Heart left ventricle (tissue), 16 donors: ENCODE measurements at regions not wholly inside any gene's neighbourhood (a gene's known extent, or its start where the extent isn't known, plus 50 kb on each side); places are given as distances from the start of the nearest gene placed in this dataset.
"Not testable (repeated sequence)": the region's sequence is repeated elsewhere in the genome, so short reads cannot be mapped to it uniquely, and the experiment has no call there.

Experiments
- ATAC-seq, 4 donors: fragments of 200-7000 bp; cut with Tn5 transposase; one replicate each; pipeline ENCODE4 v1.9.1; 2020 to 2022; ENCODE audit warnings: moderate library complexity in 4 of 4, mild to moderate bottlenecking in 3 of 4, moderate number of reproducible peaks in 1 of 4
- DNase-seq, 5 donors: peaks; one replicate each; pipeline ENCODE4 v3.0.0-alpha.2; 2020
- H3K27ac ChIP-seq, 12 donors: fragments of 200-600 bp; sonication (generic) in 4 of 12; one replicate each; pipeline versions ENCODE4 v1.5.0 to v1.8.0; 2016 to 2022; ENCODE audit warnings: mild to moderate bottlenecking in 2 of 12
- H3K27me3 ChIP-seq, 9 donors: fragments of 200-600 bp; sonication (generic) in 2 of 9; one replicate each; pipeline versions ENCODE4 v1.5.1 to v1.8.0; 2016 to 2022; ENCODE audit warnings: mild to moderate bottlenecking in 3 of 9
- H3K36me3 ChIP-seq, 9 donors: fragments of 200-600 bp; sonication (generic) in 2 of 9; one replicate each; pipeline versions ENCODE4 v1.5.0 to v1.8.0; 2018 to 2022; ENCODE audit warnings: mild to moderate bottlenecking in 2 of 9
- H3K4me1 ChIP-seq, 12 donors: fragments of 200-600 bp; sonication (generic) in 4 of 12; one replicate each; pipeline versions ENCODE4 v1.5.0 to v1.8.0; 2016 to 2022; ENCODE audit warnings: mild to moderate bottlenecking in 3 of 12
- H3K4me3 ChIP-seq, 12 donors: fragments of 200-600 bp; sonication (generic) in 4 of 12; one replicate each; pipeline versions ENCODE4 v1.5.0 to v1.8.0; 2017 to 2022; ENCODE audit warnings: mild to moderate bottlenecking in 9 of 12, moderate library complexity in 4 of 12
- H3K9me3 ChIP-seq, 12 donors: fragments of 200-600 bp; sonication (generic) in 4 of 12; one replicate each; pipeline versions ENCODE4 v1.5.0 to v1.8.0; 2016 to 2022; ENCODE audit warnings: mild to moderate bottlenecking in 1 of 12
- CTCF ChIP-seq, 12 donors: fragments of 200-600 bp; sonication (generic) in 4 of 12; IDR thresholded peaks; one replicate each; pipeline versions ENCODE4 v1.5.0 to v1.8.0; 2018 to 2022; ENCODE audit warnings: antibody characterized with exemption in 12 of 12, mild to moderate bottlenecking in 5 of 12
- POLR2A ChIP-seq, 2 donors: fragments of 450-650 bp; IDR thresholded peaks; one replicate each; pipeline ENCODE4 v1.6.1; 2017; ENCODE audit warnings: antibody characterized with exemption in 2 of 2, mild to moderate bottlenecking in 2 of 2, moderate library complexity in 2 of 2
- WGBS, 4 donors: extraction: QIAGEN DNeasy Blood & Tissue Kit in 2 of 4; methylation state at CpG; one replicate each; pipeline versions ENCODE4 v1.1.5 to v1.1.7; 2013 to 2018; 5-methylcytosine and 5-hydroxymethylcytosine counted together
- intact Hi-C, 10 donors: fragments of 100-400 bp; cut with DNase I; formaldehyde crosslinking; loops; one replicate each; pipeline versions ENCODE4 v1.11.1 to v1.14.2; 2022
- donor health status: ischemic (EF 13 %, LVEDD 7.1; RV severe dilation, severe dysfunction).
- donor health status: healthy with polysubstance abuse.
- donor health status: DM: no; HTN: yes; CAD: no.
- donor health status: DM: no; HTN: no; CAD: no.
- donor health status: ischemic (EF 25% LVEDD 6.9; RV normal size, moderate dysfunction).
- donor health status: ischemic (EF 25% LVEDD 5.7; RV mildly dilated, moderate dysfunction).
- donor health status: healthy.
- donor health status: DM: yes; HTN: yes; CAD: no.
- donor health status: ischemic (EF 35%, LVEDD 5.7; RV mildly dilated, moderate dysfunction).
- donor health status: nonischemic (EF 11% LVEDD 7.7; RV severe dilation, severe dysfunction).
- donor health status: DM: yes; HTN: yes; CAD: no.
- donor health status: PGD.
- donor health status: ischemic (EF 29% LVEDD 5.4; RV normal size, mild dysfunction).
- donor health status: nonischemic (EF 23%, LVEDD 6.1; RV moderate dilation, normal function).

GRCh38 chr15:30794388-30794787, 109.3 kb upstream of the FAN1 start:
- no peak for TF ChIP-seq POLR2A (IDR thresholded peaks at IDR 0.05)
- no peak for TF ChIP-seq CTCF (IDR thresholded peaks at IDR 0.05)
- intact Hi-C loops = no loop called here
- H3K27me3 ChIP-seq = no peaks in the 10 kb centered on the region
- no peak for ATAC-seq
- DNase-seq = no peak
- H3K4me1 ChIP-seq = no peaks in the 10 kb centered on the region
- H3K4me3 ChIP-seq = no peak overlapping the region
- 82 to 93% (median 88%) methylated on average over 6 of the region's 6 CpGs for WGBS, 4 donors
- H3K36me3 ChIP-seq = no peaks in the 10 kb centered on the region
- no peak overlapping the region for H3K27ac ChIP-seq
- no peaks in the 10 kb centered on the region for H3K9me3 ChIP-seq

GRCh38 chr15:30799565-30799964, 104.2 kb upstream of the FAN1 start:
- H3K4me3 ChIP-seq, H3K9me3 ChIP-seq, H3K27me3 ChIP-seq, intact Hi-C loops, H3K27ac ChIP-seq, ATAC-seq, H3K36me3 ChIP-seq, DNase-seq, H3K4me1 ChIP-seq: not testable (repeated sequence)
- 61 to 90% (median 70%) methylated on average over 3 to 5 of the region's 5 CpGs for WGBS, 4 donors
- TF ChIP-seq CTCF (IDR thresholded peaks at IDR 0.05) = peak in 2 of 12 donors; percentile 6 to 12

GRCh38 chr15:30801140-30801895, 102.4 kb upstream of the FAN1 start:
- H3K9me3 ChIP-seq, H3K27ac ChIP-seq, H3K4me1 ChIP-seq, DNase-seq, ATAC-seq, H3K36me3 ChIP-seq, H3K27me3 ChIP-seq, H3K4me3 ChIP-seq: not testable (repeated sequence)
- WGBS, 4 donors = 27 to 52% (median 46%) methylated on average over 11 to 14 of the region's 16 CpGs
- peak in 5 of 12 donors; percentile 8 to 26 (median 16) for TF ChIP-seq CTCF (IDR thresholded peaks at IDR 0.05)
- intact Hi-C loops = loop anchor here in 2 of 10 donors (5.0 to 10.0 kb wide), 2 partner anchors 323 to 326 kb away; no protein-coding TSS in a partner anchor

- not testable (repeated sequence) for H3K27ac ChIP-seq, ATAC-seq, H3K4me3 ChIP-seq, H3K27me3 ChIP-seq, H3K36me3 ChIP-seq, DNase-seq, H3K4me1 ChIP-seq, H3K9me3 ChIP-seq
- intact Hi-C loops = loop anchor here in 2 of 10 donors (5.0 to 10.0 kb wide), 2 partner anchors 323 to 325 kb away; no protein-coding TSS in a partner anchor
- 84 to 92% (median 91%) methylated on average over 2 of the region's 2 CpGs for WGBS, 4 donors
Measured at GRCh38 chr15:30802001-30802400, 101.7 kb upstream of the FAN1 start.

- intact Hi-C loops = loop anchor here in 2 of 10 donors (5.0 to 10.0 kb wide), 2 partner anchors 321 to 324 kb away; no protein-coding TSS in a partner anchor
- H3K27ac ChIP-seq, H3K36me3 ChIP-seq, H3K4me3 ChIP-seq, H3K4me1 ChIP-seq, ATAC-seq, H3K27me3 ChIP-seq, H3K9me3 ChIP-seq, DNase-seq: not testable (repeated sequence)
- 89 to 94% (median 92%) methylated on average over 15 of the region's 15 CpGs for WGBS, 4 donors
Measured at GRCh38 chr15:30803703-30804102, 100.0 kb upstream of the FAN1 start.
